ACHN (cell line): ENCODE measurements at regions not wholly inside any gene's neighbourhood (a gene's known extent, or its start where the extent isn't known, plus 50 kb on each side); places are given as distances from the start of the nearest gene placed in this dataset.

Source experiments
- DNase-seq: peaks from one replicate; pipeline ENCODE4 v3.0.0-alpha.2; 2015
- in situ Hi-C: cut with HindIII; loops from 2 replicates; pipeline ENCODE4 v1.10.0; 2017; ENCODE audit warnings: low sequenced_read_pairs, low pct_ligation_motif_present, low pct_unique_long_range_greater_than_20kb

DNA sequence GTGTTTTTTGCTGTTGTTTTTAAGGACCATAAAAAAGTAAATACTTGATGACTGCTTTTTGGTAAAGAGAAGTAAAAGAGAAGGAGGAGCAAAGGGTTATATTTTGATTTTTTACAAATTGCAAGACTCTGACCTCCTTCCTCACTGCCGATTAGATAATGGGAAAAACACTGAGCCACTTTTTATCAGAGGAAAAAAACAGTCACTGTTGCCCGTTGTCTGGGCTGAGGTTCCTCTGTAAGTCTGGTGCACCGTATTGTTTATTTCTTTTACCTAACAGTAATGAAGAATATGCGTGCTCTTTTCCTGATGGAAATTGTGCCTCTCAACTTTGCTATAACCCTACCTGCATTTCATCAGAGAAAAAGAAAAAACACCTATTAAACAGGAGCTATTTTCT, 178.7 kb upstream of the EMCN start:
- in situ Hi-C loops: no loop called here
- no peak for DNase-seq

DNA sequence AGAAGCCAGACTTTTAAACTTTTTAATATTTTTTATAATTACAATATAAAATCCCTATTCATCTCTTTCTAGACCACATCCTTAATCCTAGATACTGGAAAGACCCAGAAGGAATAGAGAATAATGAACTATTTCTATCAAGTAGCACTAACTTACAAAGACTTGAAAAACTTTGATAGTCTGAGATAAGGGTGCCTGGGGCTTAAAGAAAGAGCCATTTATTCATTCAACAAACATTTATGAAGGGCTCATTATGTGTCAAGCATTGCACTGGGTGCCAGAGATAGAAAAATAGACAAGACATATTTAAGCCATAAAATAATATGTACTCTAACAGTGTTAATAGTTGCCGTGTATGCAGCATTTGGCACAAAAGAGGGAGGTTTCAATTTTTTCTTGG, 178.0 kb upstream of the EMCN start:
- in situ Hi-C loops: no loop called here
- no peak for DNase-seq

DNA sequence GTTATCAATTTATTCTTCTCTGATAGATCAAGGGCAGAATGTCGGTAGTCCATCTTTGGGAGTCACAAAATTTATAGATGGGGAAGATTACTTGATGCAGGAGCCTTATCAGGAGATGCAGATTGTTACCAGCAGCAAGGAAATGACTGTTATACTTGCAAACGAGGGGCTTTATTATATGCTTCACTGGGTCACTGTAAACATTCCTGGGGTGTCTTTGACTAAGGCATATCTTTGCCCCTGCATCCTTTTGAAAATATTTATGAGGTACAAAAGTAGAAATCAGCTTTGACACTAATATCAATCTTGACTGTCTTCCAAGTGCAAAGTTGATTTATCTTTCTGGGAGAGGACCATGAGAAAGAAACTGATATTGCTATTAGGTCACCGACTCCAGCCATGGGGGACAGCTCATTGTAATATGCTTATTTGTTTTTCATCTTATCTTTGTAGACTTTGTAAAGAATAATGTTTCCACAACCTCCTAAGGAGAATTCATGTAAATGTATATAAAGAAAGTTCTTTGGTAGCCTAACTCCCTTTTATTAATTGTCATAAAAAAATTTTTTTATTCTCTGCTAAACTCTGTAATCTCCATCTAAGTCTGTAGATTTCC, 177.3 kb upstream of the EMCN start:
- in situ Hi-C loops: no loop called here
- DNase-seq: no peak

DNA sequence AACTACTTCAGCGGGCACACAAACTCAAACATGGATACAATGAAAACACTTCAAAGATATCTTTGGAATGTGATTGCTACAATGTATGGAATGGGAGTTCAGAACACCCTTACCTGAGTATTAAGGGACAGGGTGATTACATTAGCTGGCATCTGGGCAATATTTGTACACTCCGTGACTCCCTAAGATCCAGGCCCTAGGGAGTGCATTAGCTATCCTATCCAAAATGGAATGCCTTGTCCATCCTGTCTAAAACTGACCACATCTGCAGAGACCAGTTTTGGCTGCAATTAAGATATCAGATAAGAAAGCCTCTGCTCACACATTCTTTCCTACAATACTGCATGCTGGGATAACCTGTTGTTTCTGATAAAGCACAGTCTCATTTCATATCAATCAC, 176.6 kb upstream of the EMCN start:
- in situ Hi-C loops: no loop called here
- DNase-seq: no peak

GRCh38 chr4:100690812-100691211, 173.0 kb upstream of the EMCN start:
- no peak for DNase-seq
- in situ Hi-C loops: no loop called here

- DNase-seq: no peak
- in situ Hi-C loops: no loop called here
Observed at GRCh38 chr4:100688368-100688767, 170.5 kb upstream of the EMCN start.

- in situ Hi-C loops: no loop called here
- DNase-seq: no peak
Observed at GRCh38 chr4:100682477-100683218, 164.8 kb upstream of the EMCN start.

DNA sequence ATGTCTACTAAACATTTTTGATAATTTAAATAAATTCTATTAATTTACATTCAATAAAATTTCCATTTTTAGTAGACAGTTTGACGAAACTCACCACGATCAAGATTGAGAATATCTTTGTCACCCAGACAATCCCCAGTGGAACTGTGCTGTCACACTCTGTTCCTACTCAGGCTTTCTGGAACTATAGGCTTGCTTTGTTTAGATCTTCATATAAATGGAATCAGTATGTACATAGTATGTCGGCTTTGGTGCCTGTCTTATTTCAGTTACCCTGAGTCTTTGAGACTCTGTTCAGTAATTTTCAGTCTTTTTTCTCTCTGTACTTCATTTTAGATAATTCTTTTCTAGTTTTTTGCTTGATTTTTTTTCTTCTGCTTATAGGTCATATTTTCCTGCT, 163.5 kb upstream of the EMCN start:
- in situ Hi-C loops: no loop called here
- DNase-seq: no peak

DNA sequence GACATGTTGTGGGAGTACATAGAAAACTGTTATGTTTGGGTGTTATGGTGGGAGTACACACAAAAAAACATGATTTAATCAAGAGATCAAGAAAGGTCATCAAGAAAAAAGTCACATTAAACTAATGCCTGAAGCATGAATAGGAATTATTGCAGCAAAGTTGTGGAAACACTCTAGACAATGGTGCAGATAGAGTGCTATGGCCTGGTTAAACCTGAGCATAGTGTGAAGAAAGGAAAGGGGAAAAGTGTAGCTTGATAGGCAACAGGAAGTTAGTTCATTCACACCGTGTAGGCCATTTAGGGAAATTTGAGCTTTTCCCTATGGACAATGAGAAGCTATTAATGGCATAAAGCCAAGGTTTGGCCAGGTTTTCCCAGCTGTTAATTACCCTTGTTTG, 162.1 kb upstream of the EMCN start:
- no peak for DNase-seq
- in situ Hi-C loops: no loop called here

DNA sequence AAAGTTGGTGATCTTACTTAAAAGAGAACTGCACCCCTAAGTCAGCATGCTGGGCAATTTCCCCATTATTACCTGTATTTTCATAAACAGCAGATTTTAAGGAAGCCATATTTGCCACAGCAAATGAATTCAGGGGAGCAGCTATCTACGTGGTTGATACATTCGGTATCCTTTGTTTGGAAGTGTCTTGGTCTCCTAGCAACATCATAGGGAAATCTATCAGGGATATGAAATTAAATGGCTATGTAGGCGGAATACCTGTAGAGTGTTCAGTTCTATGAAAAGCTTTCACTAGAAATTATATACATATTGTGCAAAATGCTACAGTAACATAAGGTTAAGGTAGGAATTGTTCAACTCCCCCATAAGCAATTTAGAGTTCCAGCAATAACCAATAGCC, 157.2 kb upstream of the EMCN start:
- in situ Hi-C loops: no loop called here
- DNase-seq: no peak

DNA sequence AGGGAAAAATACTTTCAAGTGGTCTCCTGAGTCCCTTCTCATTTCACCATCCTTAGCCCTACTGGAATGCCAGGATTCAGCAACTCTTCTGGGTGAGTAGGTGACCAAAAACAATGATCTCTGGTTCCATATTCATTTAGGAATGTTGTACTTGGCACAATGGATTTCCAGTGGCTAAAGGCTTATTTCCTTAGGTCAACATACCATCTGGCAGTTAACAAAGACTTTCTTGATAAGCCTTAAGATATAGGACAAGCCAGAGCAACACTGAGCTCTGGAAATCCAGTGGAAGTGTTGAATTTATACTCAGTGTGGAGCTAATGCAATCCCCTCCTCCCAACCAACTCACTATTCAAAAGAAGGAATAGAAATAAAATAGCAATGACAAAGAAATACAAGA, 139.4 kb upstream of the EMCN start:
- no peak for DNase-seq
- in situ Hi-C loops: no loop called here

GRCh38 chr4:100651499-100652175, 133.8 kb upstream of the EMCN start:
- DNase-seq: no peak
- in situ Hi-C loops: no loop called here

DNA sequence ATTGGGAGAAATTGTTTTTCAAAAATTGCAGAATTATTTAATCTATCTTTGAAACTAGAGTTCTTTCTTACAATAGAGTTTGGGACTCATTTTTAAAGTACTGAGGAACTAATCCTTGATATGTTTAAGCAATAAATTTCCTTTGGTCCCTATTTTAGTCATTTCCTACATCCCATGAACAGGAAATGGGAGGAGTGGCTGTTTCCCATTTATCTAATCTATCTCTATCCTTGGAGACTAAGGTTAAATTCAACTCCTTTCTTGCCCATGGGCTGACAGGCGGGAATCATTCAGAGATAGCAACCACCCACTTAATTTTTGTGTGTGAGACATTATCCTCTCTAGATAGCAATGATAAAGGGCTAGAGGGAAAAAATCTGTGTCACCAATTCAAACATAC, 131.6 kb upstream of the EMCN start:
- in situ Hi-C loops: no loop called here
- no peak for DNase-seq

GRCh38 chr4:100644150-100644549, 126.3 kb upstream of the EMCN start:
- in situ Hi-C loops: no loop called here
- DNase-seq: no peak

GRCh38 chr4:100641336-100641735, 123.5 kb upstream of the EMCN start:
- no peak for DNase-seq
- in situ Hi-C loops: no loop called here

- in situ Hi-C loops: no loop called here
- no peak for DNase-seq
Observed at GRCh38 chr4:100635899-100636298, 118.1 kb upstream of the EMCN start.

- in situ Hi-C loops: no loop called here
- DNase-seq: no peak
Observed at GRCh38 chr4:100633269-100633668, 115.4 kb upstream of the EMCN start.

DNA sequence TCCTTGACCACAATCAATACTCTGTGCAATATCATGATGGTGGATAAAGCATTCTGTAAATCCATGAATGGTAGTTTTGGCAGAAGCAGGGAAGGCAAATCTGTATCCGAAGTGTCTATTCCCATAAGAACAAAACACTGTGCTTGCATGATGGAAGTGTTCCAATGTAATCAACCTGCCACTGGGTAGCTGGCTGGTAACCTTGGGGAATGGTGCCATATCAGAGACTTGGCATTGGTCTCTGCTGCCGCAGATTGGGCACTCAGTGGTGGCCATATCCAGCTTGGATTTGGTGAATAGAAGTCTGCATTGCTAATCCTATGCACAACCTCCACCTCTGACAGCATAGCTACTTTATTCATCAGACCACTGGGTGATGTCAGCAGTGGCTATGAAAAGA, 114.3 kb upstream of the EMCN start:
- DNase-seq: no peak
- in situ Hi-C loops: no loop called here

DNA sequence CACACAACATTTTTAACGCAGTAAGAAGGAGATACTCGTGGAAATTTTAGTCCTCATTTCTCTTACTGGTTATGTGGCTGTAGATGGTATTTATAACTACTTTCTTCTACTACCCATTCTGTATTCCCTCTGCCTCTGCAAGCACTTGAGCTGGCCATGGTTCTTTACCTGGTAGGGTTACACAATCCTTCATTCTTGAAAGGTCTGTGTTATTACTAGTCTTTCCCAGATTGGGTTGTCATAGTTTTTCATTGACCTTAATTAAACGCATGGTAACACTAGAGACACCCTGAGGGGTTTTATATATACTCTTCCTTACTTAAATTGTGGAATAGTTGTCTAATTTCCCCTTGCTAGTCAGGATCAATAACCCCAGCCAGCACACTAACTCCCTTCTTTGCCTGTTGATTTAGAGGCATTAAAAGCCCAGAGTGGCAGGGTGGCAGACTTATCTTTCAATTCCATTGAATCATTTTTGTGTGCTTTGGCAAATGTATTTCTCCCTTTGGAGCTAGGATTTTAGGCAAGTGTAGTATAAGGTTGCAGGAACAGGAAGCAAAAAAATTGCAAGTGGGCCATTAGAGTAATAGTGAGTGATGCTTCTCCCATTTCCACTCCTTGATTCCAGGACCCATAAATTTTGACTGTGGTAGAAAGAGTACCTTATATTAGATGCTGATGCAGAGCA, 113.6 kb upstream of the EMCN start:
- in situ Hi-C loops: no loop called here
- no peak for DNase-seq
